CD14-positive monocyte (primary cell): ENCODE measurements at regions not wholly inside any gene's neighbourhood (a gene's known extent, or its start where the extent isn't known, plus 50 kb on each side); places are given as distances from the start of the nearest gene placed in this dataset.

ENCODE experiments used
- DNase-seq, 3 donors: peaks; one replicate each; pipeline ENCODE4 v3.0.0-alpha.2; 2011 to 2022
- H2AFZ ChIP-seq: 2 replicates; pipeline ENCODE4 v1.6.0; 2012; ENCODE audit warnings: mild to moderate bottlenecking, low read depth, low read length, inconsistent platforms; ENCODE audit not compliant: insufficient read depth, poor library complexity, severe bottlenecking
- H3K27ac ChIP-seq, 2 donors: 1 replicate in 1 of 2; 2 replicates in 1 of 2; pipeline ENCODE4 v1.5.1; 2012 to 2013; ENCODE audit warnings: low read length in 2 of 2, control low read depth in 1 of 2, inconsistent platforms in 1 of 2, low read depth in 1 of 2, mild to moderate bottlenecking in 1 of 2
- H3K27me3 ChIP-seq, 2 donors: one replicate each; pipeline versions ENCODE4 v1.6.0 to v1.6.1; 2011 to 2013; ENCODE audit warnings: low read length in 2 of 2; ENCODE audit not compliant: control insufficient read depth in 2 of 2, insufficient read depth in 2 of 2
- H3K36me3 ChIP-seq, 2 donors: replicated peaks in 1 of 2; 1 replicate in 1 of 2; 2 replicates in 1 of 2; pipeline versions ENCODE4 v1.5.1 to v1.6.1; 2012 to 2013; ENCODE audit warnings: low read length in 2 of 2, control low read depth in 1 of 2, inconsistent platforms in 1 of 2, mild to moderate bottlenecking in 1 of 2; ENCODE audit not compliant: insufficient read depth in 2 of 2, control insufficient read depth in 1 of 2
- H3K4me1 ChIP-seq, 2 donors: 1 replicate in 1 of 2; 2 replicates in 1 of 2; pipeline versions ENCODE4 v1.5.1 to v1.6.1; 2012 to 2013; ENCODE audit warnings: low read length in 2 of 2, control low read depth in 1 of 2, inconsistent platforms in 1 of 2, mild to moderate bottlenecking in 1 of 2, moderate library complexity in 1 of 2; ENCODE audit not compliant: insufficient read depth in 2 of 2, control insufficient read depth in 1 of 2
- H3K4me2 ChIP-seq: replicated peaks from 2 replicates; pipeline ENCODE3; 2012; ENCODE audit warnings: low read length, moderate library complexity, mild to moderate bottlenecking; ENCODE audit not compliant: poor library complexity, severe bottlenecking; ENCODE audit errors: extremely low read depth
- H3K4me3 ChIP-seq, 3 experiments: fragments of 200-600 bp in 1 of 3; sonication (generic) in 1 of 3; replicated peaks in 1 of 3; 1 replicate in 2 of 3; 2 replicates in 1 of 3; pipeline ENCODE4 v1.5.1; 2011 to 2013; ENCODE audit warnings: low read length in 3 of 3, mild to moderate bottlenecking in 3 of 3, control low read depth in 2 of 3, low read depth in 2 of 3, inconsistent platforms in 1 of 3, moderate library complexity in 1 of 3
- H3K79me2 ChIP-seq: 2 replicates; pipeline ENCODE4 v1.6.0; 2012; ENCODE audit warnings: mild to moderate bottlenecking, control low read depth, inconsistent platforms, low read length, moderate library complexity; ENCODE audit not compliant: insufficient read depth
- H3K9ac ChIP-seq: 2 replicates; pipeline ENCODE4 v1.6.0; 2017; ENCODE audit warnings: low read length, mild to moderate bottlenecking; ENCODE audit not compliant: insufficient read depth, poor library complexity, severe bottlenecking
- H3K9me3 ChIP-seq, 2 donors: replicated peaks in 1 of 2; 1 replicate in 1 of 2; 2 replicates in 1 of 2; pipeline versions ENCODE4 v1.5.1 to v1.6.1; 2012 to 2013; ENCODE audit warnings: low read length in 2 of 2, control low read depth in 1 of 2; ENCODE audit not compliant: control insufficient read depth in 1 of 2, insufficient read depth in 1 of 2
- H4K20me1 ChIP-seq: 2 replicates; pipeline ENCODE4 v1.6.0; 2012; ENCODE audit warnings: mild to moderate bottlenecking, low read length, control low read depth, moderate library complexity; ENCODE audit not compliant: insufficient read depth
- H3K27ac Mint-ChIP-seq, 7 donors: one replicate each; pipeline ENCODE4 v1.8.0; 2020; ENCODE audit warnings: mild to moderate bottlenecking in 7 of 7, mixed read lengths in 7 of 7, moderate library complexity in 6 of 7, inconsistent platforms in 2 of 7
- H3K27me3 Mint-ChIP-seq, 3 donors: one replicate each; pipeline ENCODE4 v1.8.0; 2021 to 2022; ENCODE audit warnings: low read depth in 3 of 3, mild to moderate bottlenecking in 3 of 3, mixed read lengths in 3 of 3, moderate library complexity in 3 of 3, inconsistent platforms in 1 of 3
- H3K36me3 Mint-ChIP-seq, 2 donors: one replicate each; pipeline ENCODE4 v1.8.0; 2020; ENCODE audit warnings: mixed read lengths in 2 of 2, inconsistent platforms in 1 of 2, mild to moderate bottlenecking in 1 of 2
- H3K4me1 Mint-ChIP-seq: one replicate; pipeline ENCODE4 v1.8.0; 2020; ENCODE audit warnings: mild to moderate bottlenecking, mixed read lengths
- H3K4me3 Mint-ChIP-seq, 2 donors: one replicate each; pipeline ENCODE4 v1.8.0; 2020; ENCODE audit warnings: mild to moderate bottlenecking in 2 of 2, mixed read lengths in 2 of 2, moderate library complexity in 1 of 2
- H3K9me3 Mint-ChIP-seq, 7 donors: one replicate each; pipeline ENCODE4 v1.8.0; 2020 to 2022; ENCODE audit warnings: mixed read lengths in 7 of 7, mild to moderate bottlenecking in 6 of 7, moderate library complexity in 6 of 7, inconsistent platforms in 2 of 7
- CTCF ChIP-seq: fragments of 200-600 bp; IDR thresholded peaks from one replicate; pipeline ENCODE4 v1.8.0; 2022; ENCODE audit warnings: antibody characterized with exemption, mild to moderate bottlenecking
- WGBS: methylation state at CpG from one replicate; pipeline ENCODE4 v1.1.5; 2013; ENCODE audit warnings: missing lambda C conversion rate; ENCODE audit not compliant: insufficient coverage; 5-methylcytosine and 5-hydroxymethylcytosine counted together
- intact Hi-C, 2 donors: fragments of 100-400 bp; cut with micrococcal nuclease; formaldehyde crosslinking; loops; one replicate each; pipeline versions ENCODE4 v1.15.0 to v1.15.1; 2023

- TF ChIP-seq CTCF = no peak
Measured at GRCh38 chr7:16027396-16027795, 340.9 kb upstream of the MEOX2 start.

GRCh38 chr7:16026253-16027020, 340.0 kb upstream of the MEOX2 start:
- no peaks in the 10 kb centered on the region for H3K27me3 ChIP-seq
- Mint-ChIP-seq H3K4me3 (no peak overlapping the region), H3K4me1 (no peaks in the 10 kb centered on the region), H3K27me3 (no peaks in the 10 kb centered on the region), H3K9me3 (peaks cover 0 to 3% (median 0%) of the 10 kb centered on the region in 7 donors), H3K27ac (no peak overlapping the region), H3K36me3 (no peaks in the 10 kb centered on the region)
- H2AFZ ChIP-seq = no peak overlapping the region
- H3K9ac ChIP-seq = no peak overlapping the region
- no peak overlapping the region for H3K4me2 ChIP-seq
- intact Hi-C loops = no loop called here
- no peak overlapping the region for H3K27ac ChIP-seq
- no peak for DNase-seq
- 94% methylated on average over 5 of the region's 10 CpGs for whole genome bisulfite sequencing
- H3K4me1 ChIP-seq = no peaks in the 10 kb centered on the region
- H3K9me3 ChIP-seq = no peaks in the 10 kb centered on the region
- no peak overlapping the region for H3K4me3 ChIP-seq
- no peaks in the 10 kb centered on the region for H4K20me1 ChIP-seq
- H3K79me2 ChIP-seq = no peaks in the 10 kb centered on the region
- no peaks in the 10 kb centered on the region for H3K36me3 ChIP-seq
- no peak for TF ChIP-seq CTCF

More at GRCh38 chr7:16027396-16027795, 340.9 kb upstream of the MEOX2 start:
- intact Hi-C loops = no loop called here
- Histone ChIP-seq H3K4me3 (no peak overlapping the region), H3K79me2 (no peaks in the 10 kb centered on the region), H3K36me3 (no peaks in the 10 kb centered on the region), H4K20me1 (no peaks in the 10 kb centered on the region), H3K9me3 (no peaks in the 10 kb centered on the region), H2AFZ (no peak overlapping the region), H3K4me2 (no peak overlapping the region), H3K27me3 (no peaks in the 10 kb centered on the region), H3K27ac (no peak overlapping the region), H3K9ac (no peak overlapping the region), H3K4me1 (no peaks in the 10 kb centered on the region)
- peaks cover 0 to 3% (median 0%) of the 10 kb centered on the region in 7 donors for H3K9me3 Mint-ChIP-seq
- H3K4me3 Mint-ChIP-seq = no peak overlapping the region
- no peaks in the 10 kb centered on the region for H3K4me1 Mint-ChIP-seq
- no peaks in the 10 kb centered on the region for H3K27me3 Mint-ChIP-seq
- no peak overlapping the region for H3K27ac Mint-ChIP-seq
- H3K36me3 Mint-ChIP-seq = no peaks in the 10 kb centered on the region
- 100% methylated on average over 2 of the region's 2 CpGs for WGBS
- no peak for DNase-seq
